AG04449 (cell line): ENCODE measurements at regions not wholly inside any gene's neighbourhood (a gene's known extent, or its start where the extent isn't known, plus 50 kb on each side); places are given as distances from the start of the nearest gene placed in this dataset.

Source experiments
- CTCF ChIA-PET: fragments of 350-600 bp; formaldehyde crosslinking; extraction: SDS; loops from one replicate; lab custom pipeline; 2021; ENCODE audit warnings: antibody characterized with exemption; lab: Yijun Ruan, JAX
- POLR2A ChIA-PET: fragments of 400-600, 350-600 bp; formaldehyde crosslinking; extraction: SDS; loops from one replicate; lab custom pipeline; 2020; ENCODE audit warnings: antibody characterized with exemption, inconsistent platforms; lab: Yijun Ruan, JAX
- DNase-seq: peaks from one replicate; pipeline ENCODE4 v3.0.0-alpha.2; 2010; ENCODE audit warnings: low read depth, low spot score
- H3K4me3 ChIP-seq: 2 replicates; pipeline ENCODE4 v1.5.1; 2011; ENCODE audit warnings: low read depth, mild to moderate bottlenecking, control low read depth, low read length
- CTCF ChIP-seq: IDR thresholded peaks from one replicate; pipeline ENCODE4 v1.5.1; 2011; ENCODE audit warnings: mild to moderate bottlenecking, moderate library complexity, low read length, control low read depth, inconsistent platforms; ENCODE audit not compliant: insufficient read depth; ENCODE audit errors: missing control alignments

GRCh38 chr2:155266583-155266982, 568.1 kb downstream of the KCNJ3 start:
- POLR2A ChIA-PET, result no interaction called here
- no peak for TF ChIP-seq CTCF

GRCh38 chr2:155266109-155266508, 567.6 kb downstream of the KCNJ3 start:
- POLR2A ChIA-PET, result no interaction called here
- H3K4me3 ChIP-seq, result no peak overlapping the region
- no peak for DNase-seq
- TF ChIP-seq CTCF, result no peak
- CTCF ChIA-PET, result no interaction called here

More at GRCh38 chr2:155266583-155266982, 568.1 kb downstream of the KCNJ3 start:
- CTCF ChIA-PET, result no interaction called here
- no peak for DNase-seq
- no peak overlapping the region for H3K4me3 ChIP-seq

DNA sequence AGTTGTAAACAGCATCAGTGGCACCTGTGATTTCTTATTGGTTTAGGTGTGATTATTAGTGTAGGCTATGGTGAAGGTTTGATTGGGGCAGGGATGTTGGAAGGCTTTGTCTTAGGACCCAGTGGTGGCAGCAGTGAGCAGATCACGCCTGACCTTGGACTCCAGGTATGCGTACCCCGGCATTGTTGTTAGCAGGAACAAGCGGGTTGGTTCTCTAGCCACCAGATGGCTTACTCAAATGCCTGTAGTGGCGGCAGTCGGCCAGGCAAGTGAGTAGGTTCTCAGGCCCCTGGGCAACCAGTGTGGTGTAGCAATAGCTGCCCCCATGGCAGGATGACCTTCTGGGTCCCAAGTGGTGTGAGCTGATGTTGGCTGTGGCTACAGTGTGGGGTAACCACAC, 558.3 kb downstream of the KCNJ3 start:
- H3K4me3 ChIP-seq, result no peak overlapping the region
- TF ChIP-seq CTCF, result no peak
- ChIA-PET CTCF (no interaction called here), POLR2A (no interaction called here)
- DNase-seq, result no peak

DNA sequence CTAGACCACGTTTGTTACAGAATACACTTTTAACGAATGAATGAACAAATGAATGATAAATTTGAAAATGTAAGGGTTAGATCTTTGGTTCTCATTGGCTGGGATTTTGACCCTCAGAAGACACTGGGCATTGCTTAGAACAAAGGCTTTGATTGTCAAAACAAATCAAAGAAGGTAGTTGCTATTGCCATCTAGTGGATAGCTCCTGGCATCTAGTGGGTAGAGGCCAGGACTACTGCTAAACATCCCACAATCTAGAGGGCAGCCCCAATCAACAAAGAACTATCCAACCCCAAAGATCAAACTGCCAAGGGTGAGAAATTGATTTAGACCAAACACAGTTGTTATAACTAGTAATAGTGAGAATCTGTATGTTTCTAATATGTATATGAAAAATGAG, 552.3 kb downstream of the KCNJ3 start:
- CTCF ChIA-PET, result no interaction called here
- no peak for TF ChIP-seq CTCF
- POLR2A ChIA-PET, result no interaction called here
- no peak for DNase-seq
- no peak overlapping the region for H3K4me3 ChIP-seq

GRCh38 chr2:155240176-155240575, 541.7 kb downstream of the KCNJ3 start:
- ChIA-PET POLR2A (no interaction called here), CTCF (no interaction called here)
- no peak for TF ChIP-seq CTCF
- no peak overlapping the region for H3K4me3 ChIP-seq
- no peak for DNase-seq

- CTCF ChIA-PET, result no interaction called here
- POLR2A ChIA-PET, result no interaction called here
- DNase-seq, result no peak
- no peak overlapping the region for H3K4me3 ChIP-seq
- TF ChIP-seq CTCF, result no peak
Measured at GRCh38 chr2:155235710-155236109, 537.2 kb downstream of the KCNJ3 start.
